Stimulated activated naive CD8-positive, alpha-beta T cell treated with anti-CD3 and anti-CD28 coated beads, Interleukin-15, Interleukin-2, amounts not matched to agents 100 U/mL and 50 U/mL, for 24 hours (primary cell): ENCODE measurements at regions not wholly inside any gene's neighbourhood (a gene's known extent, or its start where the extent isn't known, plus 50 kb on each side); places are given as distances from the start of the nearest gene placed in this dataset.

Source experiments
- ATAC-seq: fragments of 150-1000 bp; cut with Tn5 transposase; one replicate; pipeline ENCODE4 v1.10.0; 2021
- DNase-seq: peaks from one replicate; pipeline ENCODE4 v3.0.0; 2021

DNA sequence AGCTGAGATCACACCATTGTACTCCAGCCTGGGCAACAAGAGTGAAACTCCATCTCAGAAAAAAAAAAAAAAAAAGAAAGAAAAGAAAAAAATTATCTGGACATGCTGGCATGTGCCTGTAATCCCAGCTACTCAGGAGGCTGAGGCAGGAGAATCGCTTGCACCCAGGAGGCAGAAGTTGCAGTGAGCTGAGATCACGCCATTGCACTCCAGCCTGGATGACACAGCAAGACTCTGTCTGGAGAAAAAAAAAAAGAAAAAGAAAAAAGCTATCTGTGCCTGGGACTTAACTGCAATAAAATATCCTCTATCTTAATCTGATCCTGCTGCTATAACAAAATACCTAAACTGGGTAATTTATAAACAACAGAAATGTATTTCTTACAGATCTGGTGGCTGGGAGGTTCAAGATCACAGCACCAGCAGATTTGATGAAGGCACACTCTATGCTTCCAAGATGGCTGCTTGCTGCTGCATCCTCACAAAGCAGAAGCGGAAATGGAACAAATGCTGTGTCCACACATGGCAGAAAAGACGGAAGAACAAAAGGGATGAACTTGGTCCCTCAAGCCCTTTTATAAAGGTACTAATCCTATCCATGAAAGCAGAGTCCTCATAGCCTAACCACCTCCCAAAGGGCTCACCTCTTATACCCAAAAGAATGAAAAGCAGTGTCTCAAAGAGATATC lies 273.3 kb upstream of the JARID2 start:
- no peak for DNase-seq
- ATAC-seq = no peak

DNA sequence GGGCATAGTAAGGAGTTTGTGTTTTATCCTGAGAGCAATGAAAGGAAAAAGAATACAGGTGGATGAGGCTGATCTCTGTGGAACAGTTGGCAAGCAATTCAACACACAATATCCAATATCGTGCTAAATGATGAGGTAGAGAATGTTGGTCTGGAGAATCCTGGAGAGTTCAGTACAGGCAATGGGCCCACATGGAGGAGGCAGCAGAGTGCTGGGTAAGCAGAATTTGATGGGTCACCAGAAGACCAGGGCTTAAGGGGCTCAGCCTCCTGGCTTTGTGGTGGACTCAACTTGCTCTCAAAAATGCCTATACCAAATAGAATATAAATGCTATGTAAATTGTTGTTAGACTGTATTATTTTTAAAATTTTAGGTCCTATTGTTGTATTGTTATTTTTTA lies 271.5 kb upstream of the JARID2 start:
- ATAC-seq (no peak), DNase-seq (no peak)

DNA sequence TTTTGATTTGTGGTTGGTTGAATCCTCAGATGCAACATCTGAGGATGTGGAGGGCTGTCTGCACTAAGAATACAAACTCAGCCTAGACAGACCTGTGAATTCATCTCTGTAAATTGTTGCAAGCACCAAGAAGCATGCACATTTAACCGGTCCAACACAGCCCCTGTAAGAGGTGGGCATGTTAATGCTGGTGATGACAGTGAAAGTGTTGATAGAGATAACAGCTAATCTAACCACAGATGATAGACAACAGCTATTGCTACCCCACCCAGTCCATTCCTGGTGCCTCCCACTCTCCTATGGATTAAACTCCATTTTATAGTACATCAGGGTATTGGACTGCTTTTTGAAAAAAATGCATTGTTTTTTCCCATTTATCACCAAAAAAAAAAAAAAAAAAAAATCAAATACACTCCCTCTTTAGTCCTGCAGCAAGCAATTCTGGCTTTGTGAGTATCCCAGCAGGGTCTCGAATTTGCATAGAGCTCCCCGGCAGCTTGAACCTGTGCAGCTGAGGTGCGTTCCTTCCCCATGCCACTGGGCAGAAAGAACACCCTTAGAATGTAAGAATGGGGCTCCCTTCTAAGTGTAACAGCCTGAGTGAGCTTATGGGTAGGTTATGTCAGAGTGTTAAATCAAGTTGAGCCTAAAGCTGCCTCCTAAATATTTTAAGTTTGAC lies 270.9 kb upstream of the JARID2 start:
- DNase-seq = no peak
- ATAC-seq = no peak

DNA sequence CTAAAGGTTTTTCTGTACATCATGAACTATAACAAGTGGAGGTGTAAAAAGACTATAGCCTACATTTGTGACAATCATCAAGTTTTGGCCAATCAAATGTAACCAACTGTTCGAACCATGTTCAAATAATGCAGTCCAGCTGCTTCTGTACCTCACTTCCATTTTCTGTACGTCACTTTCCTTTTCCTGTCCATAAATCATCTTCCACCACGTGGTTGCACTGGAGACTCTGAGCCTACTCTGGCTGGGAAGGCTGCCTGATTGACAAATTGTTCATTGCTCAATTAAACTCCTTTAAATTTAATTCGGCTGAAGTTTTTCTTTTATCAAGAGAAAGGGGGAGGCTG lies 270.4 kb upstream of the JARID2 start:
- no peak for ATAC-seq
- DNase-seq = no peak

DNA sequence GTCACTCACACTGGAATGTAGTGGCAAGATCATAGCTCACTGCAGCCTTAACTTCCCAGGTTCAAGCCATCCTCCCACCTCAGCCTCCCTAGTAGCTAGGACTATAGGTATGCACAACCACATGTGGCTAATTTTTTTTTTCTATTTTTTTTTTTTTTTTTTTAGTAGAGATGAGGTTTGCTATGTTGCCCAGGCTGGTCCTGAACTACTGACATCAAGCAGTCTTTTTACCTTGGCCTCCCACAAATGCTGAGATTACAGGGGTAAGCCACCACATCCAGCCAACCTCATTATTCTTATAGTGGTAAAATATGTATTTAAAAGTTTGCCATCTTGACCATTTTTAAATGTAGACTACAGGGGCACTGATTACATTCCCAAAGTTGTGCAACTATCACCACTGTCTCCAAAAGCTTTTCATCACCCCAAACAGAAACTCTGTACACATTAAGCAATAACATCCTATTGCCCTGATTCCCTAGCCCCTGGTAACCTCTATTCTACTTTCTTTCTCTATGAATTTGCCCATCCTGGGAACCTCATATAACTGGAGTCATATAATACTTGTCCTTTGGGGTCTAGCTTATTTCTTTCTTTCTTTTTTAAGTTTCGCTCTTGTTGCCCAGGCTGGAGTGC lies 268.0 kb upstream of the JARID2 start:
- no peak for DNase-seq

DNA sequence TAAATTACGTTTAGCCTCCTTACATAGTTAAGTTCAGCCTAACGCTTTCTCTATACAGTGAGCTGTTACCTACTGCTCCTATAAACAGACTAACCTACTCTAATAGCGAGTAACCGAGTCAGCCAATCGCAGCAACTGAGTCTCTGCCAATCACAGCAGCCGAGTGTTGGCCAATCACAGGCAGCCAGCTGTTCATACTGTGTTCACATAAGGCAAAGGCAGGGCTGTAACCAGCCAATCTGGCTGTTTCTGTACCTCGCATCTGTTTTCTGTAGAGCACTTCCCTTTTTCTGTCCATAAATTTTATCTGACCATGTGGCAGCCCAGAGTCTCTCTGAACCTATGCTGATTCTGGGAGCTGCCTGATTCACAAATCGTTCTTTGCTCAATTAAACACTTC lies 263.9 kb upstream of the JARID2 start:
- no peak for DNase-seq
- no peak for ATAC-seq

More for the DNA sequence above, 268.0 kb upstream of the JARID2 start:
- ATAC-seq = no peak

DNA sequence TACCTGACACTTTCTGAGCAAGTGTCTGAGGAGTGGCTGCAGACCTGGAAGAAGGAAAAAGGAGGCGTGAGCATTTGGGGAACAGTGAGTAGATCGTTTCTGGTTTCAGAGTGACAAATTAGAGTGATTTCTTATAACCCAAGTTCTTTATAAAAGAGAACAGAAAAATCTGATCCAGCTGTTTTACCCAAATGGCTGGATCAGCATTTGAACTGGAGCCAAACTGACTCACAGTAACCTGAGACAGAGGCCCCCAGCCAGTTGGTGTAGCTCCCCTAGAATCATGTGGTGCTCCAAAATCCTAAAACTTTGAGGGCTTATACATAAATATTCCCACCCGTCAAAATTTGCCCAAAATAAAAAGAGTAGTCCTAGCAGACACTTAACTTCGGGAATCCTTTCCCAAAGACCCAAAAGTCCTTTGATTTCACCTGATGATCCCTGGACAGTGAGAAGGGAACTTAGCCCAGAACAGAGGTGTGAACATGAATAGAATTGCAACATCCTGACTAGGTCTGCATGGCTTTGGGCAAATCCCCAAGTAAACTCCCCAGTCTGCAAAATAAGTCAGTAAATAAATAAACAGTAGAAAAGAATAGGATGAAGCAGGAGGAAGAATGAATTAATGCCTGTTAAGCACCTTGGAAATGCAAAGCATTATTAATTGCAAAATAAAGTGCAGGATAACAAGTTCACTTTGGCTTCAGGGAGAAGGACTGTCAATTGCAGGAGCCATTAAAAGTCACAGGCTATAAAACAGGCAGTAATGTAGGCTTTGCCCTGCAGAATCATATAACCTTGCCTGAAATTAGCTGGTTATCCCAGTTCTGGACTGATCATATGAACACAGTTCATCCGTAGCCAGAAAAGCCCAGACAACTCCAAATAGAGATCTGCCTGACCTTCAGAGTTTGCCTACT lies 262.0 kb upstream of the JARID2 start:
- ATAC-seq (no peak), DNase-seq (no peak)

DNA sequence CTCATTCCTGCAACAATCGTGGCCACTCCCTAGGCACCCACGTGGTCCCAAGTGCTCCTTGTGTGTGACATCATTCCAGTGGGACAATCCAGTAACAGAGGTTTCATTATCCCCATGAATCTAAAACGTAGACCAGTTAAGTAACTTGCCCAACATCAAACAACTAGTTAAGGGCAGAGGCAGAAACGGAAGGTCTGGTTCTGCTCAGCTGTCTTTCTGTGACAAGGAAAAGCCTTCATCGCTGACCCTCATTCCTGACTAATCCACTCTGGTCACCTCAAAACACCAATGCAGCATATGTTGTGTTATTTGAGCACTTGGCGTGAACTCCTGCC lies 261.4 kb upstream of the JARID2 start:
- ATAC-seq (no peak), DNase-seq (no peak)

DNA sequence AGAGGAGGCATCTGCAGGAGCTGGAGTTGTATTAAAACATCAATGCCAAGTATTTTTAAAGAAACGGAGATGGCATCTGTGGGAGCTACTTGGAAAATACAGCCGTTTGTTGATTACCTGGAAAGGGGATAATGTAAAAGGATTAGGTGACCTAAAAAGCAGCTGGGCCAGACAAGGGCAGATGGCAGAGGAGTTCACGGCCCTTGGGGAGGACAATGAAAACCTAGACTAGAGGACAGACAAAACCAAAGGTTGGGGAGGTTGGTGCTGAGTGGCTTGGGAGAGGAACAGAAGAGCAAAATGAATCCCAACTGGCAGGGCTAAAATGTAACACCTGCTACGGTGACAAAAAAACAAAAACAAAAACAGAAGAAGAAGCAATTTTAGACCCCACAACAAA lies 260.5 kb upstream of the JARID2 start:
- DNase-seq (no peak), ATAC-seq (no peak)

DNA sequence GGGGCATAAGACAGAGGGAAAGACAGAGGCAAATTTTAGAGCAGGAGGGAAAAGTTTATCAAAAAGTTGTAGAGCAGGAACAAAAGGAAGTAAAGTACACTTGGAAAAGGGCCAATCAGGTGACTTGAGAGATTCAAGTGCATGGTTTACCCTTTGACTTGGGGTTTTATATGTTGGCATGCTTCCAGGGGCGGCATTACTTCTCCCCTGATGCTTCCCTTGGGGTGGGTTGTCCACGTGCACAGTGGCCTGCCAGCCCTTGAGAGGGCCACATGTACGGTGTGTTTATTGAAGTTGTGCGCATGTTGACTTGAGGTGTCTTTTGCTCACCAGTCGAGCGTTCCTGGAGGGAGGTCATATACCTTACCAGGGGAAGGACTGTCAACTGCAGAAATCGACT lies 259.5 kb upstream of the JARID2 start:
- DNase-seq = no peak
- ATAC-seq = no peak

DNA sequence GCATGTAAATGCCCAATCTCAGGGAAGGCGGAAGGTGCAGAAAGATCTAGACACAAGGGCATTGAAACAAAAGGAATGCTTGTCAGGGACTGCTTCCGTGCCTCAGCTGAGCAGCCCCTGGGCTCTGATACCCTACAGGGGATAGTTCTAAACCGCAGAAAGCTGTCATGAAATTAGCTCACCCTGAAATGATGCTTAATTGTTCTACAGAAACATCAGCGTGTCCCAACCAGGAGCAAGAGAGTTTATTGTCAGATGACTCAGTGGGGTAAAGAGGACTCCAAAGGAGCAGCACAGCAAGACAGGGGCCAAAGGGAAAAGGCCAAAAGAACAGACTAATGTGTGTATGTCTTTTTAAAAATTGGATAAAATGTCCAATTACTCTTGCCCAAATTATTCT lies 258.4 kb upstream of the JARID2 start:
- DNase-seq = no peak
- no peak for ATAC-seq

DNA sequence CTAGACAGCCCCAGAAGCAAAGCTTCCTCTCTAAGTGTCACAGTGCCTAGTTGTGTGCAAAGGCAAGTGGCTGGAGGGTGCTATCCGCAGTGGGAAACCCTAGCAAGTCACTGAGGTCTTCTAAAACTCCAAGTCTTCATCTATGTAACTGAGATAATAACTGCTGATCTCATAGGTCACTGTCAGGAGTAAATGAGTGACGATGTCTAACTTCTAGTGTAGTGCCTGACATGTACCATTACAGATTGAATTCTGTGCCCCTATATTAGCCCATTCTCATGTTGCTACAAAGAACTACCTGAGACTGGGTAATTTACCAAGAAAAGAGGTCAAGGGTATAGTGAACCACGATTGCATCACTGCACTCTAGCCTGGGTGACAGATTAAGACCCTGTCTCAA lies 253.5 kb upstream of the JARID2 start:
- no peak for ATAC-seq
- DNase-seq = no peak

DNA sequence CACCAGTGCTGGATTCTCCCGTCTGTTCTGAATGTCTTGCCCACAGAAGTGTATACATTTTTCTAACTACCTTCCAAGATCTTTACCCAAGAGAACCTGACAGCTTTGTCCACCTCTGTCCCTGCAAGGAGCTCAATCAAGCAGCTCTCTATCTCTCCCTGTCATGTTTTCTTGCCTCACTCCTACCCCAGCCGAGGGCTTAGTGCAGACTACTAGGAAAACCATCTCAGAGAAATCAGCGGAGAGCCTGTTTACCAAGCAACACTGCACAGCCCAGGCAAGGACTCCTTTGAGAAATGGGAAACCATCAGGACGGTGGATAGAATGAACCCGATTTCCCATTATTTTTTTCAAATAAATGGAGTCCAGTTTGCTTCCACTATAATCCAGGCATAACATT lies 250.7 kb upstream of the JARID2 start:
- DNase-seq (no peak), ATAC-seq (no peak)

DNA sequence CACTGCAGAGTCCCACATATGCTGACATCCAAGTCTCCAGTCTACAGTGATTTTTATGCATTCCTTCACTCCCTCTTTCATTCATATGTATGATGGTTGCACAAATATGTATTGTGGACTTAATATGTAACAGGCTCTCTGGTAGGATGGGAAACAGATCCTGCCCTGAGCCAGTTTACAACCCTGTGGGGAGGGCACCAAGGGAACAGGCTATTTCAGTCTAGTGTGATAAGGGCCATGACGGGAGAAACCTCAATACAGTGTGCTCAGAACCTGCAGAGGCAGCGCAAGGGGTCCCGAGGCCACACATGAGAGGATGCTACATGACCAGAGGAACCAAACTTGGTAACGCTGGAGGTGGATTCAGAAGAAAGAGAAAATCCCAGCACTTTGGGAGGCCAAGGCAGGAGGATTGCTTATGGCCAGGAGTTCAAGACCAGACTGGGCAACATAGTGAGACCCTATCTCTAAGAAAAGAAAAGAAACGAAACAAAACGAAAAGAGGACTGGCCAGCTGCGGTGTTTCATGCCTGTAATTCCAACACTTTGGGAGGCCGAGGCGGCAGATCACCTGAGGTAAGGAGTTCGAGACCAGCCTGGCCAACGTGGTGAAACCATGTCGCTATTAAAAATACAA lies 249.8 kb upstream of the JARID2 start:
- ATAC-seq (no peak), DNase-seq (no peak)

DNA sequence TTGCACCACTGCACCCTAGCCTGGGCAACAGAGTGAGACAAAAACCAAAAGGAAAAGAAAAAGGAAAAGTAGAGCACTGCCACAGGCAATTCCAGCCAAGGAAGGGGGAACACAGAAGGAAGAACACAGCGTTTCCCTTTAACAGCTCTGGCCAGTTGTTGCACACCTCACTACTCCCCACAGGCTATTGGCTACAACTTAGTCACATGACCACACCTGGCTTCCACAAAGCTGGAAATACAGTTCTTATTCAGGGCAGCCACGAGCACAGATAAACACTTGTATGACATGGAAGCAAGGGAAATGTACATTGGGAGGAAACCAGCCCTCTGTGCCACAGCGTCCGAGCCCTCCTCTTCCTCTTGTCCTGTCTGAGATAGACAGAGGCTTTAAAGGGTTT lies 249.0 kb upstream of the JARID2 start:
- no peak for ATAC-seq
- no peak for DNase-seq

DNA sequence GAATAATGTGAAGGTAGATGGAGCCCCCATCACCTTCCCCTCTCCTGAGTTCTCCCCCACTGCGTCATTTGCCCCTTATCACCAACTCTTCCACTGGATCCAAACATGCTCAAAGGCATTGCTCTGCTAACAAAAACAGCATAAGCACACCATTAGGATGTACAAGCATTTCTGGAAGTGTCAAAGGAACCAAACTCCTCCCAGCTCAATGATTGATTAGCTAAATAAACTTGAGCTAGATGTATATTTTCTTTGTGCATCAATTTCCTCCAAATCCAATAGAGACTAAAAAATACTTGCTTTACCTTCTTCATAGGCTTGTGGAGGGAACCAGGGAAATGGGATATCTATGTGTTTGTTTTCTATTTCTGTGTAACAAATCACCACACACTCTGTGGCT lies 248.4 kb upstream of the JARID2 start:
- ATAC-seq (no peak), DNase-seq (no peak)

DNA sequence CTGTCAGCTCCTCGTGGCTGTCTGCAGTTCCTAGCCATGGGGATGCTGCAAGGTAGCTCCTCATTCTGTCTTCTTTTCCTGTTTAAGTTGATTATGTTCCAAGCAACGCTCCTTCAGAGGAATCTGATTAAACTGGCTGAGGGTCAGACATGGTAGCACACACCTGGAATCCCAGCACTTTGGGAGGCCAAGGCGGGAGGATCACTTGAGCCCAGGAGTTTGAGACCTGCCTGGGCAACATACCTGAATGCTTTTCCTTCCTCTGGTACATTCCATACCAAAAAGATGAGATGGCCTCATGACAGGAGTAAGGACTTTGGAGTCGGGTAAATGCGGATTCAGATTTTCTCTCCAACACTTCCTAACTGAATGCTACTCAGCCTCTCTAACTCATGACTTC lies 246.8 kb upstream of the JARID2 start:
- ATAC-seq (no peak), DNase-seq (no peak)

DNA sequence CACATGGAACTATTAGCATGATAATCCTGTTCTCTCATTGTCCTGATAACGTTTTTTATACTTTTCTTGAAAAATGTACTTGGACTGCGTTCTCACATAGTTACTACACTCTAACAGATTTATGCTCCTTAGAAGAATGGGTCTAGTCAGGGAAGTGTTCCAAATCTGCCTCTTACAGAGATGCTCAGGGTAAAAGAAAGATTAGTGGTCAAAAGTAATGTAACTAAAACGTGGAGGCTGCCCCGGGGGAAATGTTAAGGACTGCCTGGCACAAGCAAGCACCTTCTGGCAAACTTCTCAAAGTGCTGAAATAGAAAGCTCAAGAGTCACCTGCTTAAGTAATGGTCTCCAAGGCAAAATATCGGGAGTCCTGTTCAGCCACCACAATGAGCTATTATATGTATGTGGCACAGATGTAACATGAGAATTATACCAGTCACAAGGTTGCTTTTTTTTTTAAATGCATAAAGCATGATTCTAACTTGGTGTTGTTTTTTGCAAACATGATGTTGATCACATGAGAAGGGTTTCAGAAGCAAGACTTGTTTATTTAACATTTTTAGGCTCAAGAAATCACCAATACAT lies 244.5 kb upstream of the JARID2 start:
- DNase-seq (no peak), ATAC-seq (no peak)

DNA sequence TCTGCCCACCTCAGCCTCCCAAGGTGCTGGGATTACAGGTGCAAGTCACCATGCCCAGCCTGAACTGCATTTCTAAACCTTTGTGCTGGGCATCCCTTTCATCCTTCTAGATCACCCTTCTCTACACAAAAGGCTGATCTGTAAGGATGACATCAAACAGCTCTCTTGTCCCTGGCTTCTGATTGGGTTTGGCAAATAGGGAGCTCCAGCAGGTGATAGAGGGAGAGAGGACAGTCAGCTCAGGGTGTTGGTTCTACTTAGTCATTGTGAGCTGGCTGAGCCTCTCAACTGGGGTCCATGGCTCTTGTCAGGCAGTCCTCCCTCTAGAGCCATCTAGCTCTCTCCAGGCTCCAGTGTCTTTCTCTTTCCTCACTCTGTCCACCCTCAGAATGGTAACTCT lies 237.6 kb upstream of the JARID2 start:
- DNase-seq = no peak
- ATAC-seq = no peak

DNA sequence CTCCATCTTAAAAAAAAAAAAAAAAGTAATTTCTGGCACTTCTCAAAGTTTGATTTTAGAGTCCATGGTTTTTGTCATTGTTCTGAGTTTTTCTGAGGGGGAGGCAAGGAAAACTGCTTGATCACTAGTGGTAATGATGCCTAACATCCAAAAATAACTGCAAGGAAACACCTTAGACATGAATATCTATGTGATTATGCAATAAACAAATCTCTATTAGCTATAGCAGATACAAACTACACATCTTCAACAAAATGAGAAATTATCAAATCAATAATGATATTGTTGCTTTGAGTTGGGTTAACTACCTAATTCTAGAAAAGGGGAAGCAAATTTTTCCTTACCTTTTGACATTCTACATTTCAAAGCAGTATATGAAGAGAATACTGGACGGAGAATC lies 230.9 kb upstream of the JARID2 start:
- DNase-seq (no peak), ATAC-seq (no peak)

DNA sequence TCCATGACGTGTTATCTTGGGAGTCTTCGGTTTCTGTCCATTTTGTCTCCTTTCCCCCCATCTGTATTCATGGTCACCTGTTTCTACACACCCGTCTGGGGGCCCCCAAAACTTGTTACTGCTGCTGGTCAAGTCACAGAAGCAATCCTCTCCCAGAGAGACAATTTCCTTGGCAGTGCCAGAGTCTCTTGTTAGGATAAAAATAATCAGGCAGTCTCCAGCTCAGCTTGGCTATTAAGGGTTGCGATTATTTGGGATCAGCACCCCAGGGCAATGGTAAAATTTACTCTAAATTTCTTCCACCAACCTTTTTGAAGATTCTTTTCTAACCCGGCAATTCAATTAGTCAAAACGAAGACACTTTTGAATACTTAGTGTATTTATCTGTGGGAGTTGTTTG lies 229.1 kb upstream of the JARID2 start:
- ATAC-seq (no peak), DNase-seq (no peak)

DNA sequence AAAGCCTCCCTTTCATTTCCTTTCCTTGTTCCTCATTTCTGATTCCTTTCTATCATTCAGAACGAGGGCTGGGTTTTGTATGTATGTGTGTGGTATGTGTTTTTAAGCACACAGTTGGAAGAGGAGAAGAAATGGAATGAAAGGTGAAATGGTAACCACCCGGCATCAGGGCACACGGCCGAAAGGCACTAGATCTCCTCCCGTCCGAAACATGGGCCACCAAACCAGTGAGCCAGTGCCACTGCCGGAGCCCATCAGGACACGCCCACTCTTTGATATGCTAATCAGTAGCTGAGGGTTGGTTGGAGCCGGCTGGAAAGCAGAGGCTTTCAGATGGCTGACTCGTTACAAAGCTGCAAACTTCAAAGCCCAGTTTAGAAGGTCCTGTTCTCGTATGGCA lies 228.6 kb upstream of the JARID2 start:
- DNase-seq = peak; percentile 22

More for the DNA sequence above, 228.6 kb upstream of the JARID2 start:
- peak; percentile 34 for ATAC-seq
